ENCODE measurements at regions not wholly inside any gene's neighbourhood (a gene's known extent, or its start where the extent isn't known, plus 50 kb on each side); places are given as distances from the start of the nearest gene placed in this dataset.

DNA sequence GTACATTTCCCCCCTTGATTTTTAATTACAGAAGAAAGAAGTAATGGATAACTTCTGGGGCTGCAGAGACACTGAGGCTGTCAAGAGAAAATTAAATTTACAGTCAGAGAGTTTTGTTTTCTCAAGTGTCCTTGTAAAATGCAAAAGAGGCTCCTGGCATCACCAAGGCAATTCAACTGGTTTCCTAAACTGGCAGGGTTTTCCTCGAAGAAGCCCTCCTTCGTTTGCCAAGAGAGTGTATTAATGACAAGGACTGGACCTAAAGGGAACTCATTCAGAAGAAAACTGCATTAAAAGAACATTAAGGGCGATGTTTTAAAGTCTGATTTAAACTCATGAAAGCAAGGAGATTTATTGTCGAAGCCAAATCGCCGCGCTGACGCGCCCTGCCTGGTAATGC lies 476.9 kb downstream of the ZSWIM6 start:
- TF ChIP-seq ELK1 (IDR thresholded peaks at IDR 0.05; ENCODE audit: low read depth, low read length) (no peak), SMC3 (IDR thresholded peaks at IDR 0.05) (no peak), ZNF302 (CRISPR knock-in tag; IDR thresholded peaks at IDR 0.05) (no peak), KDM5A (IDR thresholded peaks at IDR 0.05) (no peak), HDAC2 (IDR thresholded peaks at IDR 0.05) (no peak), MAZ (IDR thresholded peaks at IDR 0.05; ENCODE audit: borderline replicate concordance, low read depth, low read length) (no peak), ZC3H11A (IDR thresholded peaks at IDR 0.05) (no peak), RAD21 (conservative IDR thresholded peaks at IDR 0.05 in 1 of 2, IDR thresholded peaks at IDR 0.05 in 1 of 2) (no peak), RFX5 (IDR thresholded peaks at IDR 0.05) (no peak), HOXA7 (CRISPR knock-in tag; IDR thresholded peaks at IDR 0.05) (no peak)
- WGBS (ENCODE audit: missing lambda C conversion rate), result 76% methylated on average over 9 of the region's 9 CpGs
- POLR2A ChIA-PET, result no interaction called here
- Histone ChIP-seq H3K4me1 (peaks cover 12% of the 10 kb centered on the region; the same call in 2 of the 3 replicates), H3K4me2 (no peak overlapping the region), H3K4me3 (no peak overlapping the region), H3K27ac (no peak overlapping the region), H3K9me3 (no peaks in the 10 kb centered on the region)
- CTCF ChIA-PET, result interaction anchor here (4.5 kb wide), 1 partner anchor 9 kb away, joined by 29 read pairs; no protein-coding TSS in a partner anchor
- ATAC-seq, result no peak
- no peak for DNase-seq (ENCODE audit: low read depth in 1 of 2, low spot score in 1 of 2)
- FAIRE-seq, result no peak

- TF ChIP-seq, protein P1, sequence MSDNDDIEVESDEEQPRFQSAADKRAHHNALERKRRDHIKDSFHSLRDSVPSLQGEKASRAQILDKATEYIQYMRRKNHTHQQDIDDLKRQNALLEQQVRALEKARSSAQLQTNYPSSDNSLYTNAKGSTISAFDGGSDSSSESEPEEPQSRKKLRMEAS (IDR thresholded peaks at IDR 0.05), result no peak
- TF ChIP-seq CHD4 (IDR thresholded peaks at IDR 0.05; ENCODE audit: borderline replicate concordance) (no peak), SREBF2 (IDR thresholded peaks at IDR 0.05) (no peak), JUN (IDR thresholded peaks at IDR 0.05) (no peak), NPAS2 (CRISPR knock-in tag; IDR thresholded peaks at IDR 0.05; ENCODE audit: borderline replicate concordance) (no peak), NR3C1 (IDR thresholded peaks at IDR 0.05) (no peak), GATA3 (IDR thresholded peaks at IDR 0.05; ENCODE audit: borderline replicate concordance) (no peak), CEBPB (IDR thresholded peaks at IDR 0.05) (no peak), RAD21 (conservative IDR thresholded peaks at IDR 0.05 in 1 of 2, IDR thresholded peaks at IDR 0.05 in 1 of 2) (no peak)
- TF ChIP-seq, protein P2, sequence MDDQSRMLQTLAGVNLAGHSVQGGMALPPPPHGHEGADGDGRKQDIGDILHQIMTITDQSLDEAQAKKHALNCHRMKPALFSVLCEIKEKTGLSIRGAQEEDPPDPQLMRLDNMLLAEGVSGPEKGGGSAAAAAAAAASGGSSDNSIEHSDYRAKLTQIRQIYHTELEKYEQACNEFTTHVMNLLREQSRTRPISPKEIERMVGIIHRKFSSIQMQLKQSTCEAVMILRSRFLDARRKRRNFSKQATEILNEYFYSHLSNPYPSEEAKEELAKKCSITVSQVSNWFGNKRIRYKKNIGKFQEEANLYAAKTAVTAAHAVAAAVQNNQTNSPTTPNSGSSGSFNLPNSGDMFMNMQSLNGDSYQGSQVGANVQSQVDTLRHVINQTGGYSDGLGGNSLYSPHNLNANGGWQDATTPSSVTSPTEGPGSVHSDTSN (IDR thresholded peaks at IDR 0.05), result no peak
- Histone ChIP-seq H3K9me3 (no peaks in the 10 kb centered on the region), H3K27ac (no peak overlapping the region), H3K4me3 (no peak overlapping the region), H3K4me1 (peaks cover 11% of the 10 kb centered on the region; the same call in 2 of the 3 replicates), H3K4me2 (no peak overlapping the region)
- ATAC-seq (no peak), FAIRE-seq (no peak), DNase-seq (ENCODE audit: low read depth in 1 of 2, low spot score in 1 of 2) (no peak)
- CTCF ChIA-PET, result no interaction called here
- POLR2A ChIA-PET, result no interaction called here
- WGBS (ENCODE audit: missing lambda C conversion rate), result 96% methylated on average over 4 of the region's 4 CpGs
These were observed 477.6 kb downstream of the ZSWIM6 start for GRCh38 chr5:61809651-61810050.

DNA sequence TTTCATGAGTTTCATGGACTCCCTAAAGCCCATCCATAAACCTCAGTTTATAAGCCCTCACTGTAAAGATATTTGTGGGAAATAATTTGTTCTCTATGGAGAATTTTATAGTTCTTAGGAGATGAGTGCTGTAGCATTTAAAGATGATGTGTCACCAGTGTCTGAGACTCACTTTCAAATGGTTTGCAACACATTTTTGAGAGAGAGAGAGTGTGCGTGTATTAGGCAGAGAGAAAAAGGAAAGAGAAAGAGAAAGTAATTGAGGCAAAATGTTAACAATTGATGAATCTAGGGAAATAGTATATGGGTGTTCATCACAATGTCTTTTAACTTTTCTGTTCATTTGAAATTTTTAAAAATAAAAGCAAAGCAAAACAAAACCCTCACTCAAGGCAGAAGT lies 479.0 kb downstream of the ZSWIM6 start:
- ChIA-PET CTCF (interaction anchor here (1.0 kb wide), 1 partner anchor 11 kb away, joined by 3 read pairs; no protein-coding TSS in a partner anchor), POLR2A (no interaction called here)
- WGBS (ENCODE audit: missing lambda C conversion rate), result 94% methylated on average over 1 of the region's 1 CpG
- H3K9me3 ChIP-seq, result no peaks in the 10 kb centered on the region
- H3K4me1 ChIP-seq, result no peaks in the 10 kb centered on the region; the same call in 2 of the 3 replicates
- FAIRE-seq, result no peak
- H3K27ac ChIP-seq, result no peak overlapping the region
- TF ChIP-seq, protein P3, sequence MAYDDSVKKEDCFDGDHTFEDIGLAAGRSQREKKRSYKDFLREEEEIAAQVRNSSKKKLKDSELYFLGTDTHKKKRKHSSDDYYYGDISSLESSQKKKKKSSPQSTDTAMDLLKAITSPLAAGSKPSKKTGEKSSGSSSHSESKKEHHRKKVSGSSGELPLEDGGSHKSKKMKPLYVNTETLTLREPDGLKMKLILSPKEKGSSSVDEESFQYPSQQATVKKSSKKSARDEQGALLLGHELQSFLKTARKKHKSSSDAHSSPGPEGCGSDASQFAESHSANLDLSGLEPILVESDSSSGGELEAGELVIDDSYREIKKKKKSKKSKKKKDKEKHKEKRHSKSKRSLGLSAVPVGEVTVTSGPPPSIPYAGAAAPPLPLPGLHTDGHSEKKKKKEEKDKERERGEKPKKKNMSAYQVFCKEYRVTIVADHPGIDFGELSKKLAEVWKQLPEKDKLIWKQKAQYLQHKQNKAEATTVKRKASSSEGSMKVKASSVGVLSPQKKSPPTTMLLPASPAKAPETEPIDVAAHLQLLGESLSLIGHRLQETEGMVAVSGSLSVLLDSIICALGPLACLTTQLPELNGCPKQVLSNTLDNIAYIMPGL (CRISPR knock-in tag; IDR thresholded peaks at IDR 0.05; ENCODE audit: borderline replicate concordance), result no peak
- TF ChIP-seq ELK1 (IDR thresholded peaks at IDR 0.05; ENCODE audit: low read depth, low read length), result no peak
- no peak for TF ChIP-seq CTCF (IDR thresholded peaks at IDR 0.05)
- TF ChIP-seq BHLHE40 (IDR thresholded peaks at IDR 0.05; ENCODE audit: low read depth, low read length), result no peak
- no peak for TF ChIP-seq ZSCAN20 (CRISPR knock-in tag; IDR thresholded peaks at IDR 0.05)
- no peak for TF ChIP-seq RAD21 (conservative IDR thresholded peaks at IDR 0.05 in 1 of 2, IDR thresholded peaks at IDR 0.05 in 1 of 2)
- no peak for TF ChIP-seq CBX8 (IDR thresholded peaks at IDR 0.05)
- no peak for DNase-seq (ENCODE audit: low read depth in 1 of 2, low spot score in 1 of 2)
- H3K4me3 ChIP-seq, result no peak overlapping the region
- H3K4me2 ChIP-seq, result no peak overlapping the region
- no peak for ATAC-seq
